ENCODE measurements at regions not wholly inside any gene's neighbourhood (a gene's known extent, or its start where the extent isn't known, plus 50 kb on each side); places are given as distances from the start of the nearest gene placed in this dataset.

DNA sequence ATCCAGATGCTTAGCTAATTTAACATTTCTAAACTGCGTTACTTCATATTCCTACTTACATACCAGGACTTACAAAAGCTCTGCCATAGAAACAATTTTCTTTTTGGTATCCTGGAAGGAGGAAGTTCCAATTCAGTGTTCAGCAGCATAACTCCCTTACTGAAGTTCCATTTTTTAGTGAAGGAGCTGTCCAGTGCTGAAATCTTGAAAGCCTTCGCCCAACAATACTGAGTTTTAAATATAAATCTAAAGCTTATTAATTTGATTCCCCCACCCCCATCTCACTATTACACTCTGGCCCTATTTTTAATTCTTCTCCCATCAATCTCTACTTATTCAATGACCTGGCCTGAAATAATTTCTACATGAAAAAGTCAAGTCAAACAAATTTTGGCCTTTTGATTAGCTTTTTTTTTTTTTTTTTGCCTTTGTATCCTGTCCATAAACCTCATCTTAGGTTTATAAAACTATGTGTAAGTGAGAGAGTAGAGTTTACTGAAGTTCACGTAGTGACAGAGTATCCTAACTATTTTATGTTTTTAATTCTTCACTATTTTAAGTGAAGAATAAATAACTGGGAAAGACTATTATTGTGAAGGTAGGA is 323.0 kb upstream of the PLD5 start:
- no peaks in the 10 kb centered on the region for H3K36me3 Mint-ChIP-seq (ENCODE audit: low read depth)
- Histone ChIP-seq H3K4me2 (no peak overlapping the region), H3K4me3 (no peak overlapping the region), H3K79me2 (replicated peaks; ENCODE audit: insufficient read depth) (no peaks in the 10 kb centered on the region), H3K4me1 (ENCODE audit: insufficient read depth) (no peaks in the 10 kb centered on the region), H3F3A (replicated peaks; ENCODE audit: low read depth) (no peaks in the 10 kb centered on the region), H4K20me1 (replicated peaks; ENCODE audit: insufficient read depth) (no peaks in the 10 kb centered on the region), H3K36me3 (ENCODE audit: insufficient read depth) (no peaks in the 10 kb centered on the region), H3K27ac (ENCODE audit: low read depth) (no peak overlapping the region), H2AFZ (no peak overlapping the region), H3K9me2 (ENCODE audit: insufficient read depth) (no peaks in the 10 kb centered on the region), H3K27me3 (ENCODE audit: insufficient read depth) (no peaks in the 10 kb centered on the region)
- ATAC-seq: no peak
- TF ChIP-seq, protein P1, sequence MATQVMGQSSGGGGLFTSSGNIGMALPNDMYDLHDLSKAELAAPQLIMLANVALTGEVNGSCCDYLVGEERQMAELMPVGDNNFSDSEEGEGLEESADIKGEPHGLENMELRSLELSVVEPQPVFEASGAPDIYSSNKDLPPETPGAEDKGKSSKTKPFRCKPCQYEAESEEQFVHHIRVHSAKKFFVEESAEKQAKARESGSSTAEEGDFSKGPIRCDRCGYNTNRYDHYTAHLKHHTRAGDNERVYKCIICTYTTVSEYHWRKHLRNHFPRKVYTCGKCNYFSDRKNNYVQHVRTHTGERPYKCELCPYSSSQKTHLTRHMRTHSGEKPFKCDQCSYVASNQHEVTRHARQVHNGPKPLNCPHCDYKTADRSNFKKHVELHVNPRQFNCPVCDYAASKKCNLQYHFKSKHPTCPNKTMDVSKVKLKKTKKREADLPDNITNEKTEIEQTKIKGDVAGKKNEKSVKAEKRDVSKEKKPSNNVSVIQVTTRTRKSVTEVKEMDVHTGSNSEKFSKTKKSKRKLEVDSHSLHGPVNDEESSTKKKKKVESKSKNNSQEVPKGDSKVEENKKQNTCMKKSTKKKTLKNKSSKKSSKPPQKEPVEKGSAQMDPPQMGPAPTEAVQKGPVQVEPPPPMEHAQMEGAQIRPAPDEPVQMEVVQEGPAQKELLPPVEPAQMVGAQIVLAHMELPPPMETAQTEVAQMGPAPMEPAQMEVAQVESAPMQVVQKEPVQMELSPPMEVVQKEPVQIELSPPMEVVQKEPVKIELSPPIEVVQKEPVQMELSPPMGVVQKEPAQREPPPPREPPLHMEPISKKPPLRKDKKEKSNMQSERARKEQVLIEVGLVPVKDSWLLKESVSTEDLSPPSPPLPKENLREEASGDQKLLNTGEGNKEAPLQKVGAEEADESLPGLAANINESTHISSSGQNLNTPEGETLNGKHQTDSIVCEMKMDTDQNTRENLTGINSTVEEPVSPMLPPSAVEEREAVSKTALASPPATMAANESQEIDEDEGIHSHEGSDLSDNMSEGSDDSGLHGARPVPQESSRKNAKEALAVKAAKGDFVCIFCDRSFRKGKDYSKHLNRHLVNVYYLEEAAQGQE (IDR thresholded peaks at IDR 0.05; ENCODE audit: unreplicated experiment): peak; percentile 78
- TF ChIP-seq, protein P2, sequence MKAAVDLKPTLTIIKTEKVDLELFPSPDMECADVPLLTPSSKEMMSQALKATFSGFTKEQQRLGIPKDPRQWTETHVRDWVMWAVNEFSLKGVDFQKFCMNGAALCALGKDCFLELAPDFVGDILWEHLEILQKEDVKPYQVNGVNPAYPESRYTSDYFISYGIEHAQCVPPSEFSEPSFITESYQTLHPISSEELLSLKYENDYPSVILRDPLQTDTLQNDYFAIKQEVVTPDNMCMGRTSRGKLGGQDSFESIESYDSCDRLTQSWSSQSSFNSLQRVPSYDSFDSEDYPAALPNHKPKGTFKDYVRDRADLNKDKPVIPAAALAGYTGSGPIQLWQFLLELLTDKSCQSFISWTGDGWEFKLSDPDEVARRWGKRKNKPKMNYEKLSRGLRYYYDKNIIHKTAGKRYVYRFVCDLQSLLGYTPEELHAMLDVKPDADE (IDR thresholded peaks at IDR 0.05): no peak
- TF ChIP-seq, protein P3, sequence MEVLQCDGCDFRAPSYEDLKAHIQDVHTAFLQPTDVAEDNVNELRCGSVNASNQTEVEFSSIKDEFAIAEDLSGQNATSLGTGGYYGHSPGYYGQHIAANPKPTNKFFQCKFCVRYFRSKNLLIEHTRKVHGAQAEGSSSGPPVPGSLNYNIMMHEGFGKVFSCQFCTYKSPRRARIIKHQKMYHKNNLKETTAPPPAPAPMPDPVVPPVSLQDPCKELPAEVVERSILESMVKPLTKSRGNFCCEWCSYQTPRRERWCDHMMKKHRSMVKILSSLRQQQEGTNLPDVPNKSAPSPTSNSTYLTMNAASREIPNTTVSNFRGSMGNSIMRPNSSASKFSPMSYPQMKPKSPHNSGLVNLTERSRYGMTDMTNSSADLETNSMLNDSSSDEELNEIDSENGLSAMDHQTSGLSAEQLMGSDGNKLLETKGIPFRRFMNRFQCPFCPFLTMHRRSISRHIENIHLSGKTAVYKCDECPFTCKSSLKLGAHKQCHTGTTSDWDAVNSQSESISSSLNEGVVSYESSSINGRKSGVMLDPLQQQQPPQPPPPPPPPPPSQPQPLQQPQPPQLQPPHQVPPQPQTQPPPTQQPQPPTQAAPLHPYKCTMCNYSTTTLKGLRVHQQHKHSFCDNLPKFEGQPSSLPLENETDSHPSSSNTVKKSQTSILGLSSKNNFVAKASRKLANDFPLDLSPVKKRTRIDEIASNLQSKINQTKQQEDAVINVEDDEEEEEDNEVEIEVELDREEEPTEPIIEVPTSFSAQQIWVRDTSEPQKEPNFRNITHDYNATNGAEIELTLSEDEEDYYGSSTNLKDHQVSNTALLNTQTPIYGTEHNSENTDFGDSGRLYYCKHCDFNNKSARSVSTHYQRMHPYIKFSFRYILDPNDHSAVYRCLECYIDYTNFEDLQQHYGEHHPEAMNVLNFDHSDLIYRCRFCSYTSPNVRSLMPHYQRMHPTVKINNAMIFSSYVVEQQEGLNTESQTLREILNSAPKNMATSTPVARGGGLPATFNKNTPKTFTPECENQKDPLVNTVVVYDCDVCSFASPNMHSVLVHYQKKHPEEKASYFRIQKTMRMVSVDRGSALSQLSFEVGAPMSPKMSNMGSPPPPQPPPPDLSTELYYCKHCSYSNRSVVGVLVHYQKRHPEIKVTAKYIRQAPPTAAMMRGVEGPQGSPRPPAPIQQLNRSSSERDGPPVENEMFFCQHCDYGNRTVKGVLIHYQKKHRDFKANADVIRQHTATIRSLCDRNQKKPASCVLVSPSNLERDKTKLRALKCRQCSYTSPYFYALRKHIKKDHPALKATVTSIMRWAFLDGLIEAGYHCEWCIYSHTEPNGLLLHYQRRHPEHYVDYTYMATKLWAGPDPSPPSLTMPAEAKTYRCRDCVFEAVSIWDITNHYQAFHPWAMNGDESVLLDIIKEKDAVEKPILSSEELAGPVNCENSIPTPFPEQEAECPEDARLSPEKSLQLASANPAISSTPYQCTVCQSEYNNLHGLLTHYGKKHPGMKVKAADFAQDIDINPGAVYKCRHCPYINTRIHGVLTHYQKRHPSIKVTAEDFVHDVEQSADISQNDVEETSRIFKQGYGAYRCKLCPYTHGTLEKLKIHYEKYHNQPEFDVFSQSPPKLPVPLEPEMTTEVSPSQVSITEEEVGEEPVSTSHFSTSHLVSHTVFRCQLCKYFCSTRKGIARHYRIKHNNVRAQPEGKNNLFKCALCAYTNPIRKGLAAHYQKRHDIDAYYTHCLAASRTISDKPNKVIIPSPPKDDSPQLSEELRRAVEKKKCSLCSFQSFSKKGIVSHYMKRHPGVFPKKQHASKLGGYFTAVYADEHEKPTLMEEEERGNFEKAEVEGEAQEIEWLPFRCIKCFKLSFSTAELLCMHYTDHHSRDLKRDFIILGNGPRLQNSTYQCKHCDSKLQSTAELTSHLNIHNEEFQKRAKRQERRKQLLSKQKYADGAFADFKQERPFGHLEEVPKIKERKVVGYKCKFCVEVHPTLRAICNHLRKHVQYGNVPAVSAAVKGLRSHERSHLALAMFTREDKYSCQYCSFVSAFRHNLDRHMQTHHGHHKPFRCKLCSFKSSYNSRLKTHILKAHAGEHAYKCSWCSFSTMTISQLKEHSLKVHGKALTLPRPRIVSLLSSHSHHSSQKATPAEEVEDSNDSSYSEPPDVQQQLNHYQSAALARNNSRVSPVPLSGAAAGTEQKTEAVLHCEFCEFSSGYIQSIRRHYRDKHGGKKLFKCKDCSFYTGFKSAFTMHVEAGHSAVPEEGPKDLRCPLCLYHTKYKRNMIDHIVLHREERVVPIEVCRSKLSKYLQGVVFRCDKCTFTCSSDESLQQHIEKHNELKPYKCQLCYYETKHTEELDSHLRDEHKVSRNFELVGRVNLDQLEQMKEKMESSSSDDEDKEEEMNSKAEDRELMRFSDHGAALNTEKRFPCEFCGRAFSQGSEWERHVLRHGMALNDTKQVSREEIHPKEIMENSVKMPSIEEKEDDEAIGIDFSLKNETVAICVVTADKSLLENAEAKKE (CRISPR knock-in tag; IDR thresholded peaks at IDR 0.05): no peak
- H3K9me3 Mint-ChIP-seq: peaks cover 6% of the 10 kb centered on the region; the same call in 1 of the 3 replicates
- peak; percentile 63 for DNase-seq (ENCODE audit: low spot score)
- no peak overlapping the region for H3K27ac Mint-ChIP-seq
- no peaks in the 10 kb centered on the region for H3K27me3 Mint-ChIP-seq (ENCODE audit: insufficient read depth, low read depth, poor library complexity)
- no peak overlapping the region for H3K4me3 Mint-ChIP-seq
- no peaks in the 10 kb centered on the region for H3K4me1 Mint-ChIP-seq

Measured in GM23338 (cell line).